CD14-positive monocyte (primary cell): ENCODE measurements at regions not wholly inside any gene's neighbourhood (a gene's known extent, or its start where the extent isn't known, plus 50 kb on each side); places are given as distances from the start of the nearest gene placed in this dataset.

ENCODE experiments used
- DNase-seq, 3 donors: peaks; one replicate each; pipeline ENCODE4 v3.0.0-alpha.2; 2011 to 2022
- H2AFZ ChIP-seq: 2 replicates; pipeline ENCODE4 v1.6.0; 2012; ENCODE audit warnings: mild to moderate bottlenecking, low read depth, low read length, inconsistent platforms; ENCODE audit not compliant: insufficient read depth, poor library complexity, severe bottlenecking
- H3K27ac ChIP-seq, 2 donors: 1 replicate in 1 of 2; 2 replicates in 1 of 2; pipeline ENCODE4 v1.5.1; 2012 to 2013; ENCODE audit warnings: low read length in 2 of 2, control low read depth in 1 of 2, inconsistent platforms in 1 of 2, low read depth in 1 of 2, mild to moderate bottlenecking in 1 of 2
- H3K27me3 ChIP-seq, 2 donors: one replicate each; pipeline versions ENCODE4 v1.6.0 to v1.6.1; 2011 to 2013; ENCODE audit warnings: low read length in 2 of 2; ENCODE audit not compliant: control insufficient read depth in 2 of 2, insufficient read depth in 2 of 2
- H3K36me3 ChIP-seq, 2 donors: replicated peaks in 1 of 2; 1 replicate in 1 of 2; 2 replicates in 1 of 2; pipeline versions ENCODE4 v1.5.1 to v1.6.1; 2012 to 2013; ENCODE audit warnings: low read length in 2 of 2, control low read depth in 1 of 2, inconsistent platforms in 1 of 2, mild to moderate bottlenecking in 1 of 2; ENCODE audit not compliant: insufficient read depth in 2 of 2, control insufficient read depth in 1 of 2
- H3K4me1 ChIP-seq, 2 donors: 1 replicate in 1 of 2; 2 replicates in 1 of 2; pipeline versions ENCODE4 v1.5.1 to v1.6.1; 2012 to 2013; ENCODE audit warnings: low read length in 2 of 2, control low read depth in 1 of 2, inconsistent platforms in 1 of 2, mild to moderate bottlenecking in 1 of 2, moderate library complexity in 1 of 2; ENCODE audit not compliant: insufficient read depth in 2 of 2, control insufficient read depth in 1 of 2
- H3K4me2 ChIP-seq: replicated peaks from 2 replicates; pipeline ENCODE3; 2012; ENCODE audit warnings: low read length, moderate library complexity, mild to moderate bottlenecking; ENCODE audit not compliant: poor library complexity, severe bottlenecking; ENCODE audit errors: extremely low read depth
- H3K4me3 ChIP-seq, 3 experiments: fragments of 200-600 bp in 1 of 3; sonication (generic) in 1 of 3; replicated peaks in 1 of 3; 1 replicate in 2 of 3; 2 replicates in 1 of 3; pipeline ENCODE4 v1.5.1; 2011 to 2013; ENCODE audit warnings: low read length in 3 of 3, mild to moderate bottlenecking in 3 of 3, control low read depth in 2 of 3, low read depth in 2 of 3, inconsistent platforms in 1 of 3, moderate library complexity in 1 of 3
- H3K79me2 ChIP-seq: 2 replicates; pipeline ENCODE4 v1.6.0; 2012; ENCODE audit warnings: mild to moderate bottlenecking, control low read depth, inconsistent platforms, low read length, moderate library complexity; ENCODE audit not compliant: insufficient read depth
- H3K9ac ChIP-seq: 2 replicates; pipeline ENCODE4 v1.6.0; 2017; ENCODE audit warnings: low read length, mild to moderate bottlenecking; ENCODE audit not compliant: insufficient read depth, poor library complexity, severe bottlenecking
- H3K9me3 ChIP-seq, 2 donors: replicated peaks in 1 of 2; 1 replicate in 1 of 2; 2 replicates in 1 of 2; pipeline versions ENCODE4 v1.5.1 to v1.6.1; 2012 to 2013; ENCODE audit warnings: low read length in 2 of 2, control low read depth in 1 of 2; ENCODE audit not compliant: control insufficient read depth in 1 of 2, insufficient read depth in 1 of 2
- H4K20me1 ChIP-seq: 2 replicates; pipeline ENCODE4 v1.6.0; 2012; ENCODE audit warnings: mild to moderate bottlenecking, low read length, control low read depth, moderate library complexity; ENCODE audit not compliant: insufficient read depth
- H3K27ac Mint-ChIP-seq, 7 donors: one replicate each; pipeline ENCODE4 v1.8.0; 2020; ENCODE audit warnings: mild to moderate bottlenecking in 7 of 7, mixed read lengths in 7 of 7, moderate library complexity in 6 of 7, inconsistent platforms in 2 of 7
- H3K27me3 Mint-ChIP-seq, 3 donors: one replicate each; pipeline ENCODE4 v1.8.0; 2021 to 2022; ENCODE audit warnings: low read depth in 3 of 3, mild to moderate bottlenecking in 3 of 3, mixed read lengths in 3 of 3, moderate library complexity in 3 of 3, inconsistent platforms in 1 of 3
- H3K36me3 Mint-ChIP-seq, 2 donors: one replicate each; pipeline ENCODE4 v1.8.0; 2020; ENCODE audit warnings: mixed read lengths in 2 of 2, inconsistent platforms in 1 of 2, mild to moderate bottlenecking in 1 of 2
- H3K4me1 Mint-ChIP-seq: one replicate; pipeline ENCODE4 v1.8.0; 2020; ENCODE audit warnings: mild to moderate bottlenecking, mixed read lengths
- H3K4me3 Mint-ChIP-seq, 2 donors: one replicate each; pipeline ENCODE4 v1.8.0; 2020; ENCODE audit warnings: mild to moderate bottlenecking in 2 of 2, mixed read lengths in 2 of 2, moderate library complexity in 1 of 2
- H3K9me3 Mint-ChIP-seq, 7 donors: one replicate each; pipeline ENCODE4 v1.8.0; 2020 to 2022; ENCODE audit warnings: mixed read lengths in 7 of 7, mild to moderate bottlenecking in 6 of 7, moderate library complexity in 6 of 7, inconsistent platforms in 2 of 7
- CTCF ChIP-seq: fragments of 200-600 bp; IDR thresholded peaks from one replicate; pipeline ENCODE4 v1.8.0; 2022; ENCODE audit warnings: antibody characterized with exemption, mild to moderate bottlenecking
- WGBS: methylation state at CpG from one replicate; pipeline ENCODE4 v1.1.5; 2013; ENCODE audit warnings: missing lambda C conversion rate; ENCODE audit not compliant: insufficient coverage; 5-methylcytosine and 5-hydroxymethylcytosine counted together
- intact Hi-C, 2 donors: fragments of 100-400 bp; cut with micrococcal nuclease; formaldehyde crosslinking; loops; one replicate each; pipeline versions ENCODE4 v1.15.0 to v1.15.1; 2023

GRCh38 chr1:83760226-83761021 is 238.5 kb downstream of the TTLL7 start:
- Histone ChIP-seq H2AFZ (no peak overlapping the region), H3K4me2 (no peak overlapping the region), H3K4me3 (no peak overlapping the region), H3K36me3 (no peaks in the 10 kb centered on the region), H3K4me1 (peaks cover 0 to 3% of the 10 kb centered on the region in 2 donors), H3K79me2 (no peaks in the 10 kb centered on the region), H3K27ac (no peak overlapping the region), H3K27me3 (no peaks in the 10 kb centered on the region), H4K20me1 (no peaks in the 10 kb centered on the region), H3K9ac (no peak overlapping the region), H3K9me3 (no peaks in the 10 kb centered on the region)
- no peak overlapping the region for H3K4me3 Mint-ChIP-seq
- DNase-seq, result peak in 1 of 3 donors; percentile 7
- peak overlapping the region in 1 of 7 donors; percentile 32 for H3K27ac Mint-ChIP-seq
- no peaks in the 10 kb centered on the region for H3K36me3 Mint-ChIP-seq
- 67% methylated on average over 4 of the region's 6 CpGs for WGBS
- intact Hi-C loops, result no loop called here
- TF ChIP-seq CTCF, result no peak
- peaks cover 0 to 3% (median 2%) of the 10 kb centered on the region in 3 donors for H3K27me3 Mint-ChIP-seq
- H3K9me3 Mint-ChIP-seq, result peaks cover 0 to 2% (median 0%) of the 10 kb centered on the region in 7 donors
- peaks cover 5% of the 10 kb centered on the region for H3K4me1 Mint-ChIP-seq

DNA sequence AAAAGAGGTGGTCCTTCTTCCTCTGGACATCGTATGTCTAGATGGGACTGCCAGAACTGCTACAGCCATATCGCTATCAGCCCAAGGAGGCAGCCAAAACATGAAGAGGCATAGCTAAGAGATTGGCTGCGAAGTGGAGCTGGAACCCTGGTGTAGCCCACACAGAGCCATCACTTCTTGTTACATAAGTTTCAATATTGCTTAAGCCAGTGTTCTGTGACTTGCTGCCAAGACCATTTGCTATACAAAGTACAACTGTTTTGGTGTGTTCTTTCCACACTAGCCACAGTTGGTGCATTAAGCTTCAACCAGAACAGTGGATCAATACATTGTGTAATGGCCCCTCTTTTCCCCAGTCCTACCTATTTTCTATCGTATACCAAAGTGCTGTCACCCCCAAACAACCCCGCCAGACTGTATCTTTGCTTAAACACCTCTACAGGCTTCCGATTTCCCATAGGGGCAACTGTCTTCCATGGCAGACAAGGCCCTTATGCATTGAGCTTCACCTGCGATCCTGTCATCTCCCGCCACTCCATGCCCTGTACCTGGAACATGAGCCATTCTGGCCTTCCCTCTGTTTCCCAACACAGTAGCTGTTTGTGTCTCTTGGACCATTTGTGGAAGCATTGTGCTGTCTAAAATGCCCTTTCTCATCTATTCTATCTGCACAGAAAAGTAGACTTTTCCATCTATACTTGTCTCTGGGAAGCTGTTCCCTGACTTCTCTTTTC is 241.8 kb downstream of the TTLL7 start:
- Histone ChIP-seq H3K9me3 (peaks cover 0 to 3% of the 10 kb centered on the region in 2 donors), H2AFZ (no peak overlapping the region), H3K4me2 (no peak overlapping the region), H4K20me1 (no peaks in the 10 kb centered on the region), H3K36me3 (no peaks in the 10 kb centered on the region), H3K4me1 (peaks cover 0 to 3% of the 10 kb centered on the region in 2 donors), H3K79me2 (no peaks in the 10 kb centered on the region), H3K9ac (no peak overlapping the region), H3K27ac (no peak overlapping the region), H3K4me3 (no peak overlapping the region), H3K27me3 (no peaks in the 10 kb centered on the region)
- WGBS, result 98% methylated on average over 5 of the region's 8 CpGs
- peaks cover 0 to 2% (median 1%) of the 10 kb centered on the region in 3 donors for H3K27me3 Mint-ChIP-seq
- H3K27ac Mint-ChIP-seq, result no peak overlapping the region
- H3K9me3 Mint-ChIP-seq, result peaks cover 0 to 6% (median 0%) of the 10 kb centered on the region in 7 donors
- peaks cover 5% of the 10 kb centered on the region for H3K4me1 Mint-ChIP-seq
- no peak overlapping the region for H3K4me3 Mint-ChIP-seq
- no peak for DNase-seq
- H3K36me3 Mint-ChIP-seq, result no peaks in the 10 kb centered on the region
- no peak for TF ChIP-seq CTCF
- intact Hi-C loops, result no loop called here
